GM13977 (cell line): ENCODE measurements at regions not wholly inside any gene's neighbourhood (a gene's known extent, or its start where the extent isn't known, plus 50 kb on each side); places are given as distances from the start of the nearest gene placed in this dataset.
A peak's percentile ranks its signal among the peaks of the same experiment; 100 is the strongest.

Source experiments
- DNase-seq: peaks from one replicate; pipeline ENCODE4 v3.0.0; 2012; ENCODE audit warnings: low spot score
- in situ Hi-C: fragments of 300-500 bp; cut with MboI; formaldehyde crosslinking; loops from one replicate; pipeline ENCODE4 v1.12.0; 2022; ENCODE audit warnings: low sequenced_read_pairs, low pct_unique_long_range_greater_than_20kb, mixed read lengths, inconsistent platforms; ENCODE audit not compliant: unreplicated experiment
- TF ChIP-seq, protein P1 (sequence below): IDR thresholded peaks from 2 replicates; pipeline ENCODE4 v1.5.1; 2012; ENCODE audit warnings: mild to moderate bottlenecking, control low read depth; ENCODE audit not compliant: insufficient read depth; ENCODE audit errors: extremely low read depth, missing control alignments

DNA sequence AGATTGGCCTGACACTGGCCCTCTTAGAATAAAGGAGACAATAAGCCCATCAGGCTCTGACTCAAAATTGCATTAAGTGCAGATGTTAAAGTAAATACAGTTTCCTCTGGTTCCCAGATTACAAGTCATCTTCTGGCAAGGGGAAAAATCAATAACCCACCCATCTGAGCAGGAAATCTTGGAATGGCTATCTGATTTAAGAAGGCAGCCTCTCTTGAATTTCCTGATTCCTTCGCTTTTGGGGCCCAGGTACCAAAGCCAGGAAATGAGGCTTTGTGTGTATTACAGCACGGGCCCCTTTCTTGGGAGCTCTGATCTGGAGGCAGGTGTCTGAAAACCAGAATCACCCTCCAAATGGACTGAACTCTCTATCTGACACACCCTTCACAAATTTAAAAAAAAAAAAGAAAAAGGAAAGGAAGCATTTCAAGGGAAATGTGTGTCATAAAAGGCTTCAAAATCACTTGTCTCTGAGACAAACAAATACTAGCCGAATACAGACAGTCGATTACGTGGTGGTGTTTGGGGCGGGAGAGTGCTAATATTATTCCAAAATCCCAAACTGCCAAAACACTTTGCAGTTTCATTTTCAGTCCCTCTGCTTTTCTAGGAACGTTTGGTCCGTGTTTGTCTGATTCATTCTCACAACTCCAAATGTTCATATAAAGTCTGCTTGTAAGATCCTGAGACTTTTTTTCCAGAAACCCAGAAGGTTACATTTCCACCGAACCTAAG is 240.9 kb upstream of the CAMK1G start:
- in situ Hi-C loops: no loop called here
- no peak for DNase-seq
- TF ChIP-seq, protein P1, sequence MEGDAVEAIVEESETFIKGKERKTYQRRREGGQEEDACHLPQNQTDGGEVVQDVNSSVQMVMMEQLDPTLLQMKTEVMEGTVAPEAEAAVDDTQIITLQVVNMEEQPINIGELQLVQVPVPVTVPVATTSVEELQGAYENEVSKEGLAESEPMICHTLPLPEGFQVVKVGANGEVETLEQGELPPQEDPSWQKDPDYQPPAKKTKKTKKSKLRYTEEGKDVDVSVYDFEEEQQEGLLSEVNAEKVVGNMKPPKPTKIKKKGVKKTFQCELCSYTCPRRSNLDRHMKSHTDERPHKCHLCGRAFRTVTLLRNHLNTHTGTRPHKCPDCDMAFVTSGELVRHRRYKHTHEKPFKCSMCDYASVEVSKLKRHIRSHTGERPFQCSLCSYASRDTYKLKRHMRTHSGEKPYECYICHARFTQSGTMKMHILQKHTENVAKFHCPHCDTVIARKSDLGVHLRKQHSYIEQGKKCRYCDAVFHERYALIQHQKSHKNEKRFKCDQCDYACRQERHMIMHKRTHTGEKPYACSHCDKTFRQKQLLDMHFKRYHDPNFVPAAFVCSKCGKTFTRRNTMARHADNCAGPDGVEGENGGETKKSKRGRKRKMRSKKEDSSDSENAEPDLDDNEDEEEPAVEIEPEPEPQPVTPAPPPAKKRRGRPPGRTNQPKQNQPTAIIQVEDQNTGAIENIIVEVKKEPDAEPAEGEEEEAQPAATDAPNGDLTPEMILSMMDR: no peak

DNA sequence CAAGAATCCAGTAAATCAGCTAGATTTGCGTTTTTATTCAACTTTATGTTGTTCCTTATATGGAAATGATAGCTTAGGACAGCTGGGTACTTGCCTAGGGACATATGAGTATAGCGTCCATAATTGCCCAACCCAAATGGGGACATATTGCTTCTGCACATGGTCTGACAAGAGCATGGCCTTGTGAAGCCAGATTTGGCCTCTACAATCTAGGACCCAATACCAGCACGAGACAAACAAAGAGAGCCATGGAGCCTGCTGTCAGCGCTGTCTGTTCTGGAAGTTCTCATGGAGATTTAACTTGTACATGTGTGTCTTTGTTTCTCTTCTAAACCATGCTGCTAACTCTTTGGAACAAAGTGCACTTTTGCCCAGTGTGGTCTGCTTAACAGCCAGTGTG is 240.0 kb upstream of the CAMK1G start:
- TF ChIP-seq, protein P1: no peak
- in situ Hi-C loops: no loop called here
- DNase-seq: no peak

DNA sequence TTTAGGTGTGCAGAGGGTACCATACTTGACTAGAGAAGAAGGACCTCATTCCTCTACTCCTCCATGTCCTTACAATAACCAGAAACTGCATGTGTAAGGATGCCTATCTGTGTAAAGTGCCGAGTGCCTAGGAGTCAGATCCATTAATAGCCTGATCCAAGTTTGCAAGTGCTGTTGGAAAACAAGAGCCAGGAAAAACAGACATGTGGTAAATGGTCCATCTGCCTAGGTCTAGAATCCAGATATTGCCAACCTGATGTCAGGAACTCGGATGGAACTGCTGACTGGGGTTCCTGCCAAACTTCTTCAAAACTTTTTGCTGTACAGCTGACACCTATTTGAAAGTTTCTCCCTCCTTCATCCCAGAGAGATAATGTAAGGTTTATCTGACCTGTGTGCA is 239.4 kb upstream of the CAMK1G start:
- DNase-seq: no peak
- TF ChIP-seq, protein P1: no peak
- in situ Hi-C loops: no loop called here

DNA sequence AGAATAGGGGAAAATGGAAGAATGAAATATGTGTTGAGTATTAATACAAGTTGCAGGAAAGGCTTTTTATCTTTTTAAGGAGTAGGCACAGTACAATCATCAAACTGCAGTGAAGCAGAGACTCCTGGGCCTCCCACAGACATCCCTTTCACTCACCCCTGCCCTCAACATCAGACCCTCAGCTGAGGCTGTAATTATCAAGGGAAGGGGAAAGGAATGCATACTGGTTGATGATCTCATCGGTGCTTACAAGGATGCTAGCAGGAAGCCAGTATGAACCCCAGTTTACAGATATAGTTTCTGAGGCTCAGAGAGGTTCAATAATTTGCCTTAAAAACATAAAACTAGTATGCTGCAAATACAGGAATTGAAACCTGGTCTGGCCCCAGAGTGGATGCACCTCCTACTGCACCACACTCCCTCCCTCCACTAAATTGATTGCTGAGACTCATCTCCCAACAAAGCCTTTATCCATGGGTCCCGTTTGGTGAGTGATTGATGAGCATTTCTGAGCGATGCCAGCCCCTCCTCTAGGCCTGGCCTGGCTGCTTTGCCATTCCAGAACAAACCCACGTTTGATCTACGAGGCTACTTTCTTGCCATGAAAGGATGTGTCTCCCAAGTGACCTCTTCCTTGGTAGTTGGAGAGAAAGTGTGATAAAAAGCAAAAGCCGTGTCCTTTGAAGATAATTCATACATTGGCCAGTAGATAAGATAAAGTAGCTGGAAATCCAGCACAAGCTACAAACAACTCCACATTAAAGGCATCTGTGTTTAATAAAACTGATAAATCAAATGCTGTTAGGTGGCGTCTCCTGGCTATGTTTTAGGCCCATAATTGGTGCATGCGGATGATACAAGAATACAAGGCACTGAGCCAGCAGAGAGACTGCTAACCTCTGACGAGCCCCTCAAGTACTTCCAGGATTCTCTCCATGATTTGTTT is 233.9 kb upstream of the CAMK1G start:
- in situ Hi-C loops: no loop called here
- TF ChIP-seq, protein P1: no peak
- DNase-seq: no peak

DNA sequence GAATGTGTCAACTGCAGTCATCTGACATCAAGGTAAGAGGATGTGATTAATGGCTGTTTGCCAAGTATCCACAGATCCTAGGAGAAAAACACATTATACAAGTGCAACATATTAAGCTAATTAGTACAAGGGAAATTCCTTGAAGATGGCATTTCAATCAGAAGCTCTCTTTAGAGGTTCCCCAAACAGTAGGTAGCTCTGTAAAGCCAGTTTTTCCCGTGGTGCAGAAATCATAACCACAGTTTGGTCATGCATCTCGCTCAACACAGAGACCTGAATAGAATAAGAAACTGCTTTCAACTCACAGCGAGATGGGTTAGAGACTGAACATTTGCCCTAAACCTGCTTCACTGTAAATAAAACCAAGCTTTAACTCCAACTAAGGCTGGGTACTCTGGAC is 230.5 kb upstream of the CAMK1G start:
- no peak for DNase-seq
- in situ Hi-C loops: no loop called here
- TF ChIP-seq, protein P1: no peak

DNA sequence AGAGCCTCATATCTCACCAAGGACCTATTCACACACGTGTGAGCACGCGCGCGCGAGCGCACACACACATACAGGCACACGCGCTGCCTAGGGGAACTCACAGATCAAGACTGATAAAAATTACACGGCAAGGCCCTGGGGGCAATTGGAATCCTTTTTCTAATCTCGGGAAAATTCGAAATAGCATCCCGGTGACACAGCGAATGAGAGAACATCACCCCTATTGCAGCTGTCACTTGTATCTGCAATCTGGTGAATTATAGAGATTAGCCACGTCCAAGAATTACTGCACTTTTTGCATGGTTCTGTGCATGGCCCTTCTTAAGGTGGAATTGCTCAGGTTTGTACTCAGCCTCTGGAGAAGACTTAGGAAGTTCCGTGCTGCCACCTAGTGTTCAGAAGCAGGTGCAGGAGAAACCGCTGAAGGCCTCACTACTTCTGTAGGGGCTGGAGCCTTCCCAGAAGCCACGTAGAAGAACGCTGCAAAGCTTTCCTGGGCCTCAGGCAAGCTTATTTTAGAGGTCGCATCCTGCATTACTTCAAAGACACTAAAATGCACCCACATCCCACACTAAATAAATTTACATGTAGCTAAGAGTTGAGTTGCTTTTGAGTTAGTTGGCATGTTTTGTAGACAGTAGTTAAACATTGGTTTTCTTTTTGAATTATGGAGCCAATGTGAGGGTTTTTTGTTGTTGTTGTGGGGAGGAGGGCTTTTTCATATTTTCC is 229.2 kb upstream of the CAMK1G start:
- in situ Hi-C loops: no loop called here
- peak; percentile 56 for DNase-seq
- TF ChIP-seq, protein P1: peak; percentile 86
